ENCODE measurements at regions not wholly inside any gene's neighbourhood (a gene's known extent, or its start where the extent isn't known, plus 50 kb on each side); places are given as distances from the start of the nearest gene placed in this dataset.

DNA sequence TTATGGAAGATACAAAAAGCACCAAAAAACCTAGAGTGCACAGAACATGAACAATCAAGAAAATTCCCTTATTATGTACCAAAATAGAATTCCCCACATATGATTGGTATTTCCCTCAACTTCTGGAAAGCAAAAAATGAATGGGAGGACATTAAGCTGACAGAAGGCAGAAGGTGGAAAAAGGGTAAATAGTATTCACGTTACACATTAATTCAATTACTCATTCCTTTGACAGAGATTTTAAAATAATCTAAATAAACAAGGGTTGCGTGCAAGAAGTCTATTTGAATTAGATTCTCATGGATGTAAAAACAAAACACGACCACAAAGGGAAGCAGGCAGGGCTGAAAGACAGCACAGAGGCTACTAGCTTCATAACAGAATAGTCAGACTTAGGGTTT is 260.5 kb upstream of the ZPLD1 start:
- no peaks in the 10 kb centered on the region for H3K27me3 Mint-ChIP-seq
- no peak overlapping the region for H3K27ac Mint-ChIP-seq (ENCODE audit: low read depth)
- DNase-seq (ENCODE audit: low spot score in 2 of 2) (no peak), ATAC-seq (replicated peaks; ENCODE audit: extremely low read depth, poor library complexity, severe bottlenecking) (no peak)
- H3K36me3 Mint-ChIP-seq (ENCODE audit: insufficient read depth) = peaks cover 1% of the 10 kb centered on the region
- no peaks in the 10 kb centered on the region for H3K9me3 Mint-ChIP-seq
- H3K4me3 Mint-ChIP-seq = no peak overlapping the region
- no peaks in the 10 kb centered on the region for H3K4me1 Mint-ChIP-seq

DNA sequence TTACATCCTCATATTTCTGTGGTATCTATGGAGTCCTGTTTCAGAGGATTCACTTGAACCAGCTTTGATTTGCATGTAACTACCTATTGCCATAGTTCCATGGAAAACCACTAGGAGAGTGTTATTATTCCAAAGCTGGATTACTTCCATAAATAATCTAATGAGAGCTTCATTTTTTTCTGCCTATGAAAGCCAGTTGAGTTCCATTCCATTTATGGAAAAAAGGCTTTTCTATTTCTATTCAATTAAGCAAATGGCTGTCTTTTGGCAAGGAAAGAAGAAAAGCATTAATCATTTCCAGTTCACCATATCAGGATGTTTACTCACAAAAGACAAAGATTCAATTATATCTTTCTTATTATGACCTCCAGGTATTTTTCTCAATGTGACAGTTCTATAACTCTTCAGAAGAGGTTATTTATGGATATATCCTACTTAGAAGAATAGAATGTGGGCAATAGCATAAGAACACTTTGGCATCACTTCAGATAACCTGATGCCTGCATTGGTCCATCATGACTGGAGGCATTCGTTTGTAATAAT is 259.9 kb upstream of the ZPLD1 start:
- DNase-seq (ENCODE audit: low spot score in 2 of 2) = no peak
- no peak for ATAC-seq (replicated peaks; ENCODE audit: extremely low read depth, poor library complexity, severe bottlenecking)
- peaks cover 1% of the 10 kb centered on the region for H3K36me3 Mint-ChIP-seq (ENCODE audit: insufficient read depth)
- no peaks in the 10 kb centered on the region for H3K27me3 Mint-ChIP-seq
- H3K27ac Mint-ChIP-seq (ENCODE audit: low read depth) = no peak overlapping the region
- no peaks in the 10 kb centered on the region for H3K9me3 Mint-ChIP-seq
- H3K4me1 Mint-ChIP-seq = no peaks in the 10 kb centered on the region
- H3K4me3 Mint-ChIP-seq = no peak overlapping the region

DNA sequence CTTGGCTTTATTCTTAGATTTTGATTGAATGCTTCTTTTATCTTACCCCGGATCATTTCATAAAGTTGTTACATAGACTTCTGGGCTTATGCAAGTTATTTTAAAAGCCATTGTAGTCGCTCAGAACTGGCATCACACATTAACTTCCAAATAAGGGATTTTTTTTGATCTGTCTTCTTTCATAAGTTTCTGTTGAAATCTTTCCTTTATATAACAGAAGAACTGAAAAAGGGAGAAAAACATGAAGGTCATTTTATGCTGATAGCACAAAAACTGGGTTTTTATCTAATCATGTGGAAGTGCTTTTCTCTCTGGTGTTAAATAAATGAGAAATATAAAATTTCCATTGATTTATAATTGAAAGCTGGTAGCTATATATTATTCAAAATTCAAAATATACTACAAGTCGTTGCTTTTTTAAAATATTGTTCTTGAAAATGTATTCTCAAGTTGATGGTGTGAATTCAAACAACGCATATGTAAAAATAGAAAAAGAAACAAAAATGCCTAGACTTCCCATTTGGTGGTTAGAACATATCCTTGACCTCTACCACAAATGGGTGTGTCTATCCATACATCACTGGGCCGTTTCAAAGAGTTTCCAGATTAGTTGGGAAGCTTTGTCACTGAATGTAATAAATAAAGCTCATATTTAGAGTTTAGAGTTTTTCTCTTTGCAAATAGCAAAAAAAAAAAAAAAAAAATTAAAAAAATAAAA is 258.3 kb upstream of the ZPLD1 start:
- peaks cover 1% of the 10 kb centered on the region for H3K36me3 Mint-ChIP-seq (ENCODE audit: insufficient read depth)
- no peak overlapping the region for H3K27ac Mint-ChIP-seq (ENCODE audit: low read depth)
- DNase-seq (ENCODE audit: low spot score in 2 of 2) = no peak

DNA sequence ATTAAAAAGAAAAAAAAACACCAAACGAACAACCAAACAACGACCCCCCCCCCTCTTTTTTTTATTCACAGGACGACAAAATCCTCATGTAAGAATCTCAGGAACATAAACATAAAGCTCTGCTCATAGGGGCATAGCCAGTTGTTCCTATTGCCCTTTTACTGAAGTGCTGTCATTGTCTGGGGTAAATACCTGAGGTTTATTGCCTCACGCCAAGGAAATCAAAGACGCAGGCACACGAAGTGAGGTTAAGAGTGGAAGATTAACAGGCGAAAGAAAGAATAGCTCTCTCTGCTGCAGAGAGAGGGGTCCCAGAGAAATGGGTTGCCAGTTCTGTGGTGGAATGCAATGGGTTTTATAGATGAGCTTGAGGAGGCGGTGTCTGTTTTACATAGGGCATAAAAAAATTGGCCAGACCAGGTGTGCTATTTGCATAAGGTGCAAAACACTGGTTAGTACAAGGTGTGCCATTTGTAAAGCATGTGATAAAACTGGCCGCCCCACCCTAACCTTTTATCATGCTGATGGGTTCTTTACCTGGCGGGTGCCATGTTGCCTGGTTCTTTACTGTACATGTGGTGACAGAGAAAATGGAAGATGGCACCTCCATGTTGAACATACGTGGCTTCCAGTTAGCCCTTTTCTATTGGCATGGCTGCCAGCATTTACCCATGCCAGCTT is 257.6 kb upstream of the ZPLD1 start:
- H3K27me3 Mint-ChIP-seq = no peaks in the 10 kb centered on the region
- no peak overlapping the region for H3K27ac Mint-ChIP-seq (ENCODE audit: low read depth)
- DNase-seq (ENCODE audit: low spot score in 2 of 2) (no peak), ATAC-seq (replicated peaks; ENCODE audit: extremely low read depth, poor library complexity, severe bottlenecking) (no peak)
- no peak overlapping the region for H3K4me3 Mint-ChIP-seq
- H3K9me3 Mint-ChIP-seq = no peaks in the 10 kb centered on the region
- no peaks in the 10 kb centered on the region for H3K4me1 Mint-ChIP-seq
- H3K36me3 Mint-ChIP-seq (ENCODE audit: insufficient read depth) = peaks cover 1% of the 10 kb centered on the region

More for the DNA sequence above, 258.3 kb upstream of the ZPLD1 start:
- no peak overlapping the region for H3K4me3 Mint-ChIP-seq
- no peaks in the 10 kb centered on the region for H3K27me3 Mint-ChIP-seq
- no peak for ATAC-seq (replicated peaks; ENCODE audit: extremely low read depth, poor library complexity, severe bottlenecking)
- no peaks in the 10 kb centered on the region for H3K4me1 Mint-ChIP-seq
- no peaks in the 10 kb centered on the region for H3K9me3 Mint-ChIP-seq

DNA sequence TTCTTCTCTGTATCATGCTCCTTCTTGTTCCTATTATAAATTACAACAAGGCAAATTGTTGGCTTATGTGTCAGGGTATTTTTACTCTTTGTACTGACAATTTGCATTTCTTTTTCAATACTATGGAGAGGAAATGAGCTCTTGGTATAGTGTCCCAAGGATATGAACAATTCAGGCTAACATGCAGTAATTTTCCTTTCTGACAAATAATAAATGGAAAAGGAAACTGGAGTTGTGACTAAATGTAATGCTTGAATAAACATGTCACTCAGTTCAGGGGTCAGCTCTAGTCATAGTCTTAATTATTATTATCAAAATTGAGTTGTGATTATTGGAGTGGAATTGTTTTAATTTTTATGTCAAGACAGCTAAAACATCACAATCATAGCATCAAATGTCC is 256.0 kb upstream of the ZPLD1 start:
- Mint-ChIP-seq H3K27me3 (no peaks in the 10 kb centered on the region), H3K9me3 (no peaks in the 10 kb centered on the region), H3K4me1 (no peaks in the 10 kb centered on the region)

DNA sequence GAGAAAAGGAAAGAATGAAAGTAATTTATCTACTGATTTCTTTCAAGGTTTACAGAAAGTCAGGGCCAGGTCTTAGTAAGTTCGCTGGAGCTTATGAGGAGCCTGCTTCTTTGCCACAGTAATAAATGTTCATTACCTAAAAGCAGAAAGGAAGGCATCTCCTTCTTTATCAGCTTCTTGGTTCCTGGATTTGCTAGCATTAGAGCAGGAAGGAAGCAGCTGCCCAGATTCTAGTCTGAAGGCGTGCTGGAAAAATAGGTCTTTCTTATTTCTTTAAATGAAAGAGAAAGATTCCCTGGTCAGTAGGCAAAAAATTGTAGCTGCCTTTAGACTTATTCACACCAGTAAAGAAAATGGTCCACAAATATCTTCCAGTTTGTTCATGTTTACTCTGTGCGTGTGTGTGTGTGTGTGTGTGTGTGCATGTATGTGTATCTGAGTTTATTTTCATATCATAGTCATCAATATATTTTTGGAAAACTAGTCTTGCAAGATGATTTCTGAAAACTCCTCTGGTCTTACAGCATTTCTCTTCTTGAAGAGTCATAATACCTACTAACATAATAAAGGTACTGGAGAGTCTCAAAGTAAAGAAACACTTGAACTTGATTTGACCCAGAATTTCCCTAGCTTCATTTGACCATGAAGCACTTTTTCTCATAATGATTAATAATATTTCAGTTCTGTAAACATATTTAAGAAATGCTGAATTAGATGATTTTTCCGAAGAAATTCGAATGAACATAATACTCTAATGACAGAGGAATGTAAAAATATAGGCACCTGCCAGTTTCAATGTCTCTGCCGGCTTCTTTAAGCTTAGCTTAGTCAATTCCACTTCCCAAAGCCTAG is 255.3 kb upstream of the ZPLD1 start:
- Mint-ChIP-seq H3K4me3 (no peak overlapping the region), H3K4me1 (no peaks in the 10 kb centered on the region), H3K36me3 (ENCODE audit: insufficient read depth) (peaks cover 1% of the 10 kb centered on the region), H3K27me3 (no peaks in the 10 kb centered on the region), H3K9me3 (no peaks in the 10 kb centered on the region), H3K27ac (ENCODE audit: low read depth) (no peak overlapping the region)
- DNase-seq (ENCODE audit: low spot score in 2 of 2) = no peak
- ATAC-seq (replicated peaks; ENCODE audit: extremely low read depth, poor library complexity, severe bottlenecking) = no peak

More for the DNA sequence above, 256.0 kb upstream of the ZPLD1 start:
- DNase-seq (ENCODE audit: low spot score in 2 of 2) (no peak), ATAC-seq (replicated peaks; ENCODE audit: extremely low read depth, poor library complexity, severe bottlenecking) (no peak)
- H3K4me3 Mint-ChIP-seq = no peak overlapping the region
- peaks cover 1% of the 10 kb centered on the region for H3K36me3 Mint-ChIP-seq (ENCODE audit: insufficient read depth)
- H3K27ac Mint-ChIP-seq (ENCODE audit: low read depth) = no peak overlapping the region

DNA sequence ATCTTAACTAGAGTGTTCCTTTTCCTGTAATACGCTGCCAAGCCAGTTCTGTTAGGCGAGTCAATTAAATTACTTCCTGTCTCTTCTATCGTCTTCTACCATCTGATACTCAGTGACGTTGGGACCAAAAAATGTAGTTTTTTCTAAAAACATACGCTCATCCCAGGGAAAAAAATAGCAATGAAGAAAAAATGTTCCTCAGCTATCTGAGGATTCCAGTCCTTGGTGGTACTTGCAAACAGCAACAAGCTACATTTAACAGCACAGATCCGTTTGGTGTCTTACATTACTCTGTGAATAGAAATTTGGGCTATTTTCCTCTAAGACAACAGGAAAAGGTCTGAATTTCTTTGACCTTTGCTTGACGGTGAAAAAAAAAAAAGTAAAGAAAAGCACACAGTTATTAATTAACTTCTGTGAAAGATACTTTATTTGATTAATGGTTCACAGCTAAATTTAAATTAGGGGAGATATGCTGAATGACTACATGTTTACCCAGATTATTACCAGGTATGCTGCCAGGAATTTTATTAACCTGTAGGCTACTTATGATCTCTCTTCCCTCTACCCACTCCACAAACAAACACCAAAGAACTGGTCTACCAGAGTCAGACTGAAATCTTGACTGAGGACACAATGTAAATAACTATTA is 254.4 kb upstream of the ZPLD1 start:
- Mint-ChIP-seq H3K36me3 (ENCODE audit: insufficient read depth) (peaks cover 1% of the 10 kb centered on the region), H3K27ac (ENCODE audit: low read depth) (no peak overlapping the region), H3K9me3 (no peaks in the 10 kb centered on the region), H3K4me3 (no peak overlapping the region), H3K27me3 (no peaks in the 10 kb centered on the region), H3K4me1 (no peaks in the 10 kb centered on the region)
- DNase-seq (ENCODE audit: low spot score in 2 of 2) (no peak), ATAC-seq (replicated peaks; ENCODE audit: extremely low read depth, poor library complexity, severe bottlenecking) (no peak)

DNA sequence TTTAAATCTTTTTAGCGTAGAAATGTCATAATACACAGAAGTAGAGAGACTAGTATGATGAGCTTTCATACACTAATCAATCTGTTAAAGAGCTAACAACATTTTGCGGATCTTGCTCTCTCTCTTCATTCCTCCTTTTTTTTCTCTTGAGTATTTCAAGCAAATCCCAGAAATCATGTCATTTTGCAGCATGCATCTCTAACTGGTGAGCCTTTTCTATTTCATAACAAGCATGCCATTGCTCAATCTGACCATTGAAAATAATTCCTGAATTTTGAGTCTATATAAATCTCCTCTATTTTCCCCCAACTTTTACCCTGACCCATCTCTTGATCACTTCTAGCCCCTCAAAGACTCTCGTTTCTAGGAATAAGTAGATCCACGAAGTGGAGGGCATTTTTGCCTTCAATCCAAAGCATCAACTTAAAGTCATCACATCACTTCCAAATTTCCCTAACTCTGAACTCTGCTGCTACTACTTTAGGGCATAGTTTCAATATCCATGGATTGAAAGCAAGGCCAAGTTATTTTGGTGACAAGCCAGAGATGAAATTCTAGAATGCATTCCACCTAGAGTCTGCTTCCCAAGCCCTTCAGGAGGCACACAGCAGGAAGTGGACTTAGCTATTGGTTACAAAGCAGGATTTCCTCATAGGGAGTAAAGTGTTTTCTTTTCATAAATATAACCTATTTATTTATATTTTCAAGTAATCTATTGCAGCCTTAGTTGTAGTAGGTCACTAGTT is 253.5 kb upstream of the ZPLD1 start:
- DNase-seq (ENCODE audit: low spot score in 2 of 2) = no peak

DNA sequence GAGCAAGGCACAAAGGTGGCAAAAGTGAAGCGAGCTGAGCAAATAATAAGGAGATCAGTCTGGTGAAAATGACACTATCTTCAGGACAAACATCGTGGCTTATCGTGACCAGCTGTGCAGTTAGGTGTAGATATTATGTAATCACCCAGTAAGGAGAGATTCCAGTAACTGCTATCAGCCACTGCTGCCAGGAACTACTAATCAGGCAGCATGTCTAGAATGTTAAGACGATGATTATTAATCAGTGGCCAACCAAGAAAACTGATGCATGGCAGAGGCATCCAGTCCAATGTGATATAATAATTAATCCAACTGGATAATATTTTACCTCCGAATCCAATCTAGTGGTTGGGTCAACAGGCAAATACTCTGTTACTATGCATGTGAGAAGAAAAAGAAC is 252.7 kb upstream of the ZPLD1 start:
- Mint-ChIP-seq H3K27me3 (no peaks in the 10 kb centered on the region), H3K27ac (ENCODE audit: low read depth) (no peak overlapping the region)

More for the DNA sequence above, 253.5 kb upstream of the ZPLD1 start:
- Mint-ChIP-seq H3K4me1 (no peaks in the 10 kb centered on the region), H3K27ac (ENCODE audit: low read depth) (no peak overlapping the region), H3K27me3 (no peaks in the 10 kb centered on the region), H3K4me3 (no peak overlapping the region), H3K36me3 (ENCODE audit: insufficient read depth) (peaks cover 1% of the 10 kb centered on the region), H3K9me3 (no peaks in the 10 kb centered on the region)
- ATAC-seq (replicated peaks; ENCODE audit: extremely low read depth, poor library complexity, severe bottlenecking) = no peak

DNA sequence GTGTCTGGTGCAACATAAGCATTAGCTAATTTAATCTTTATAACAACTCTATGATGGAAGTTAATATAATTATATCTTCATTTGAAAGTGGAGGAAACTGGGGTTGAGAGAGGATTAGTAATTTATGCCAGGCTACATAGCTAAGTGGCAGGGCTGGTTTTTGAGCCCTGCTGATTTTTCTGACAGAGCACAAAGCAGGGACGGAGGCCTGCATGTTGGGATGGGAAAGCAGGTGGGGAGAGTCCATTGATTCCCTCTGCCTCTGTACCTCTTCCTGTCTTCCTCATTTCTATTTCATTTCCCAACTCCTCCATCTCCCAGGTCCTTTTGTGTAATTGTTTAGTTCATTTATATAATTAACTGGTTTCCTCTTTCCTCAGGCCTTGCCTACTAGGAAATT is 251.6 kb upstream of the ZPLD1 start:
- H3K4me3 Mint-ChIP-seq = no peak overlapping the region
- H3K36me3 Mint-ChIP-seq (ENCODE audit: insufficient read depth) = no peaks in the 10 kb centered on the region
- no peak overlapping the region for H3K27ac Mint-ChIP-seq (ENCODE audit: low read depth)
- no peaks in the 10 kb centered on the region for H3K27me3 Mint-ChIP-seq
- no peaks in the 10 kb centered on the region for H3K4me1 Mint-ChIP-seq
- H3K9me3 Mint-ChIP-seq = no peaks in the 10 kb centered on the region
- DNase-seq (ENCODE audit: low spot score in 2 of 2) (no peak), ATAC-seq (replicated peaks; ENCODE audit: extremely low read depth, poor library complexity, severe bottlenecking) (no peak)

More for the DNA sequence above, 252.7 kb upstream of the ZPLD1 start:
- DNase-seq (ENCODE audit: low spot score in 2 of 2) = no peak
- no peak for ATAC-seq (replicated peaks; ENCODE audit: extremely low read depth, poor library complexity, severe bottlenecking)
- Mint-ChIP-seq H3K9me3 (no peaks in the 10 kb centered on the region), H3K4me3 (no peak overlapping the region), H3K36me3 (ENCODE audit: insufficient read depth) (no peaks in the 10 kb centered on the region), H3K4me1 (no peaks in the 10 kb centered on the region)

DNA sequence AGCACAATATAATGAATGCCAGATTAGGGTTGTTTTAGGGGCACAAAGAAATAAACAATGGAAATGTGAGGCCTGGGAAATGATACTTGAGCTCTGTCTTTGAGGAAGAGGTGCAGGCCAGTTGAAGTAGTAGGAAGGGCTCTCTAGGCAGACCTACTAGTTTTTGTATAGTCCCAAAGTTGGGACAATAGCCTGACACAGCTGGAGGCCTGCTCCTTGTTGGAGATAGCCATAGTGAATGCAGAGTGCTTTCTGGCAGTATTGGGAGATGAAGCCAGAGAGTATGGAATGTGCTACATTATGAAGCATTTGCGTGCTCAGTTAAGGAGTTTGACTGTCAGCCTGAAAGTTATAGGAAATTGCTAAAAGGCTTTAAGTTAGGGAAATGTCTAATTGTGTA is 251.2 kb upstream of the ZPLD1 start:
- no peaks in the 10 kb centered on the region for H3K4me1 Mint-ChIP-seq
- H3K27me3 Mint-ChIP-seq = no peaks in the 10 kb centered on the region
- no peaks in the 10 kb centered on the region for H3K9me3 Mint-ChIP-seq
- no peak overlapping the region for H3K4me3 Mint-ChIP-seq
- no peaks in the 10 kb centered on the region for H3K36me3 Mint-ChIP-seq (ENCODE audit: insufficient read depth)
- no peak for DNase-seq (ENCODE audit: low spot score in 2 of 2)
- no peak for ATAC-seq (replicated peaks; ENCODE audit: extremely low read depth, poor library complexity, severe bottlenecking)
- H3K27ac Mint-ChIP-seq (ENCODE audit: low read depth) = no peak overlapping the region

DNA sequence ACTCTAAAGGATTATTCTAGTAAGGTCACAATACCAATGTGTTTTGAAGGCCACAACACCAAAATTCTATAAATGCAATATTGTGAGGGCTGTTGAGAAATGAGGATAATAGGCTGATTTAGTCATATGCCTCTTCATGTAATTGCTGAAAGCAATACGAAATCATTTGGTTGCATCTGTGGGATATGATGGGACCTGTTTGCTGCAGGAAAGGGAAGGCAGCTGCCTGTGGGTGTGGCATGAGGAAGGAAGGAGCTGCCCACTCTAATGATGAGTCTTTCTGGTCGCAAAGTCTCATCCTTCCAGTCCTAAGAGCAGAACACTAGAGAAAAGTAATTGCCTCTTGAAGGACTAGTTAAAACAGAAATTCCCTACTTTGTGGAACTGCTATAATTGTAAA is 245.3 kb upstream of the ZPLD1 start:
- Mint-ChIP-seq H3K9me3 (no peaks in the 10 kb centered on the region), H3K27me3 (no peaks in the 10 kb centered on the region), H3K4me3 (no peak overlapping the region), H3K36me3 (ENCODE audit: insufficient read depth) (no peaks in the 10 kb centered on the region), H3K27ac (ENCODE audit: low read depth) (no peak overlapping the region), H3K4me1 (no peaks in the 10 kb centered on the region)
- no peak for ATAC-seq (replicated peaks; ENCODE audit: extremely low read depth, poor library complexity, severe bottlenecking)
- DNase-seq (ENCODE audit: low spot score in 2 of 2) = no peak
